ENCODE measurements at regions not wholly inside any gene's neighbourhood (a gene's known extent, or its start where the extent isn't known, plus 50 kb on each side); places are given as distances from the start of the nearest gene placed in this dataset.

DNA sequence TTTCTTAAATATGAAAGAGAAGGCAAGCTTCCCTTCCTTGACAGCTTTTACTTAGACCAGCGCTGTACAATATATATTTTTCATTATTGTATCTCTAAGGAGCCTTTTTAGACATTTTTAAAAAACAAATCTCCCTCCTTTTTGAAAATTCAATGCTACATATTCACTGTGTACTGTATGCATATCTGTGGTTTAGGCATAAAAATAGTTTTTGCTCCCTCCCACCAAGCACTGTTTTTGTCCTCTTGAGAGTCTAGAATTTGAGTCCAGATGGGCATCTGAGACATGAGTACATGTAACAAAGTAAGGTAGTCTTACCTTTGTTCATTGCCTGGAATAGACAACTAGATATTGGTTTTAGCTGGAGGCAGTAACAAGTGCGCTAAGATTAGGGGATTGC lies 488.5 kb upstream of the RUNX1 start:
- TF ChIP-seq CTCF (IDR thresholded peaks at IDR 0.05; ENCODE audit: low read length), result no peak
- TF ChIP-seq EZH2 (optimal IDR thresholded peaks at IDR 0.05; ENCODE audit: low read depth, low read length), result no peak
